ENCODE measurements at regions not wholly inside any gene's neighbourhood (a gene's known extent, or its start where the extent isn't known, plus 50 kb on each side); places are given as distances from the start of the nearest gene placed in this dataset.
"Not testable (repeated sequence)": the region's sequence is repeated elsewhere in the genome, so short reads cannot be mapped to it uniquely, and the experiment has no call there.

DNA sequence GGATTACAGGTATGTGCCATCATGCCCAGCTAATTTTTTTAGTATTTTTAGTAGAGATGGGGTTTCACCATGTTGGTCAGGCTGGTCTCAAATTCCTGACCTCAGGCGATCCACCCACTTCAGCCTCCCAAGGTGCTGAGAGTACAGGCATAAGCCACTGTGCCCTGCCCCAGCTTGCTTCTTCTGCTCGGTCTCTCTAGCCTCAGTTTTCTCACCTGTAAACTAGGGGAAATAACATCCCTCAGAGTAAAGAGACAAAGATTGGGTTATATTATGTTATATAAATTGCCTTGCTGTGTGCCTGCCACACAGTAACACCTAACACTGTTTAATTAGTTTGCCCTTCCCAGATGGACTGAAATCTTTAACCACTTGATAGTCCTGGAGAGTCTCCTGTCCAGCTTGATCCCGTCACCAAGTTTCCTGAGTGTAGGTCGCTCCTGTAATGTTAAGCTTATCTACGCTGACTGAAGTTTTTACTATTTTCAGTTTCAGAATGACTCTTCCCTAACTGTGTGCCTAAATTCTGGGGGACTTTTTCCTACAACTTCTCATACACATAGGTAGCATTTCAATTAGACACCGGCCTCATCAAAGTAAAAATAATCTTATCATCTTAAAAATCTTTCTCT is 412.7 kb upstream of the TENM3 start:
- Histone ChIP-seq H3K27me3 (peaks cover 0 to 44% (median 14%) of the 10 kb centered on the region in 7 donors), H3K27ac (no peak overlapping the region), H3K4me3 (no peak overlapping the region), H3K36me3 (no peaks in the 10 kb centered on the region), H3K9me3 (no peaks in the 10 kb centered on the region), H3K4me1 (peaks cover 0 to 3% (median 0%) of the 10 kb centered on the region in 9 donors)
- TF ChIP-seq, protein P1, sequence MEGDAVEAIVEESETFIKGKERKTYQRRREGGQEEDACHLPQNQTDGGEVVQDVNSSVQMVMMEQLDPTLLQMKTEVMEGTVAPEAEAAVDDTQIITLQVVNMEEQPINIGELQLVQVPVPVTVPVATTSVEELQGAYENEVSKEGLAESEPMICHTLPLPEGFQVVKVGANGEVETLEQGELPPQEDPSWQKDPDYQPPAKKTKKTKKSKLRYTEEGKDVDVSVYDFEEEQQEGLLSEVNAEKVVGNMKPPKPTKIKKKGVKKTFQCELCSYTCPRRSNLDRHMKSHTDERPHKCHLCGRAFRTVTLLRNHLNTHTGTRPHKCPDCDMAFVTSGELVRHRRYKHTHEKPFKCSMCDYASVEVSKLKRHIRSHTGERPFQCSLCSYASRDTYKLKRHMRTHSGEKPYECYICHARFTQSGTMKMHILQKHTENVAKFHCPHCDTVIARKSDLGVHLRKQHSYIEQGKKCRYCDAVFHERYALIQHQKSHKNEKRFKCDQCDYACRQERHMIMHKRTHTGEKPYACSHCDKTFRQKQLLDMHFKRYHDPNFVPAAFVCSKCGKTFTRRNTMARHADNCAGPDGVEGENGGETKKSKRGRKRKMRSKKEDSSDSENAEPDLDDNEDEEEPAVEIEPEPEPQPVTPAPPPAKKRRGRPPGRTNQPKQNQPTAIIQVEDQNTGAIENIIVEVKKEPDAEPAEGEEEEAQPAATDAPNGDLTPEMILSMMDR (IDR thresholded peaks at IDR 0.05): no peak
- intact Hi-C loops (cut with DNase I): no loop called here
- no peak for DNase-seq
- no peak for ATAC-seq
- WGBS, 2 donors: 48 to 52% methylated on average over 6 of the region's 6 CpGs

DNA sequence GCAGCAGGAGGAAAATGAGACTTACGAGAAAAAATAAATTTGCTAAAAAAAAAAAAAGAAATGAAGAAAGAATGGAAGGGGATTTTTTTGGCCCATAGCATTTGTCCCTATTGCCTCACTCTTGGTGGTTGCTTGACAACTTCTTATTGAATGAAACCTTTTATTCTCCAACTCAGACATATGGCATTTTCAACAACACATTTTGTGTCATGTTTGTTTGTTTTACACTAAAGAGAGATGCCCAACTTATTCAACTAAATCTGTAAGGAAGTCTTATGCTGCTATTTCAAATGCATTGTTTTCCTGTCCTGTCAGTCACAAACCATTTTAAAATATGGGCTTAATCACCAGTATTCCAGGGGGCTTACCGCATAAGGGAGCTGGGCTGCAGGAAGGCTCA is 409.1 kb upstream of the TENM3 start:
- Histone ChIP-seq H3K4me1 (no peaks in the 10 kb centered on the region), H3K36me3 (no peaks in the 10 kb centered on the region), H3K9me3 (no peaks in the 10 kb centered on the region), H3K27me3 (peaks cover 0 to 15% (median 3%) of the 10 kb centered on the region in 7 donors), H3K27ac (no peak overlapping the region), H3K4me3 (no peak overlapping the region)
- ATAC-seq (no peak), DNase-seq (no peak)
- TF ChIP-seq, protein P1 (IDR thresholded peaks at IDR 0.05): no peak
- WGBS, 2 donors: 85 to 90% methylated on average over 2 of the region's 2 CpGs
- intact Hi-C loops (cut with DNase I): no loop called here

DNA sequence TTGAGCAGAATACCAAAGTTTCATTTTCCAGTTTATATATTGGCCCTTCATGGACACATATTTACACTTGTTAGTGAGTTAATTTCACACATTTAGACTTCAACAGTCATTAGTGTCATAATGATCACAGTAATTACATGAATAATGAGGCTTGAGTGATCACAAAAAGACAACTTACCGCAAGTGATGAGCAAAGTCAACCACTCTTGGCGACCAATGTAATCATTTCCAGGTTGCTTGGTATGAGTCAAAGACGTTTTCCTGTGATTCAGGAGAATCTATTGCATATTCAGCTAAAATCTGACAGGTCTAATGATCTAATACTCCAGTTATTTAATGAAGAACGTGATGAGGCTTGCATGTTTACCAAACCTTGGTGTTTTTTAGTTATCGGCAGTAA is 407.9 kb upstream of the TENM3 start:
- DNase-seq (no peak), ATAC-seq (no peak)
- Histone ChIP-seq H3K9me3 (peaks cover 0 to 11% (median 0%) of the 10 kb centered on the region in 11 donors), H3K27ac (no peak overlapping the region), H3K4me3 (no peak overlapping the region), H3K27me3 (peaks cover 0 to 6% (median 0%) of the 10 kb centered on the region in 7 donors), H3K36me3 (no peaks in the 10 kb centered on the region), H3K4me1 (no peaks in the 10 kb centered on the region)
- intact Hi-C loops (cut with DNase I): no loop called here
- 75 to 83% methylated on average over 5 of the region's 5 CpGs for WGBS, 2 donors
- TF ChIP-seq, protein P1 (IDR thresholded peaks at IDR 0.05): no peak

DNA sequence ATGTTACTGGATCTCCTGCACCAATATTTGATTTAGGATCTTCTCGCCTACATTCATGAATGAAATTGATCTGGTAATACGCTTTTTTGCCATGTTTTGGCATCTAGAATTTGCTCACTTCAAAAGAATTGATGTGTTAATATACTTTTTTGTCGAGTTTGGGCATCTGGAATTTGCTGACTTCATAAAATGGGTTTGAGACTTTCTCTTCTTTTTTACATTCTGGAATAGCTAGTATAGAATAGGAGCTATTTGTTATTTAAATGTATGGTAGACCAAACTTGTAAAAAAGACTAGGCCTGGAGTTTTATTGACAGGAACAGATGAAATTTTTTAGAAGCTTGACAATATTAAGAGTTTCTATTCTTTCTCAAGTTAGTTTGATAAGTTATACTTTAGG is 404.9 kb upstream of the TENM3 start:
- Histone ChIP-seq H3K4me3 (no peak overlapping the region), H3K27ac (no peak overlapping the region), H3K36me3 (no peaks in the 10 kb centered on the region), H3K27me3 (no peaks in the 10 kb centered on the region), H3K4me1 (no peaks in the 10 kb centered on the region), H3K9me3 (peaks cover 0 to 12% (median 0%) of the 10 kb centered on the region in 11 donors)
- DNase-seq (no peak), ATAC-seq (no peak)
- TF ChIP-seq, protein P1 (IDR thresholded peaks at IDR 0.05): no peak
- intact Hi-C loops (cut with DNase I): no loop called here
- WGBS, 2 donors: 85 to 90% methylated on average over 3 of the region's 3 CpGs

DNA sequence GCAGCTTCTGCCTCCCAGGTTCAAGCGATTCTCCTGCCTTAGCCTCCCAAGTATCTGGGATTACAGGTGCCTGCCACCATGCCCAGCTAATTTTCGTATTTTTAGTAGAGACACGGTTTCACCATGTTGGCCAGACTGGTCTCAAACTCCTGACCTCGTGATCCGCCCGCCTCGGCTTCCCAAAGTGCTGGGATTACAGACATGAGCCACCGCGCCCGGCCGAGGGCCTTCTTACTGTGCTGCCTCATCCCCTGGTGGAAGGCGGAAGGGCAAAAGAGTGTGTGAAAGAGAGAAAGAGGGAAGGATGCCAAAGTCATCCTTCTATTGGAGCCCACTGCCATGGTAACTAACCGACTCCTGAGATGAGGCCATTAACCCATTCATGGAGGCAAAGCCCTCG is 399.4 kb upstream of the TENM3 start:
- H3K27me3 ChIP-seq; intact Hi-C loops (cut with DNase I); H3K4me1 ChIP-seq; DNase-seq; ATAC-seq; H3K36me3 ChIP-seq; H3K4me3 ChIP-seq; H3K27ac ChIP-seq: not testable (repeated sequence)
- WGBS, 2 donors: 89% methylated on average over 14 of the region's 14 CpGs
- peaks cover 0 to 12% (median 0%) of the 10 kb centered on the region in 11 donors for H3K9me3 ChIP-seq
